ENCODE measurements at regions not wholly inside any gene's neighbourhood (a gene's known extent, or its start where the extent isn't known, plus 50 kb on each side); places are given as distances from the start of the nearest gene placed in this dataset.

GRCh38 chr2:51483720-51484119 lies 451.8 kb upstream of the NRXN1 start:
- Histone ChIP-seq H3K36me3 (ENCODE audit: low read depth) (no peaks in the 10 kb centered on the region), H3K4me2 (ENCODE audit: unreplicated experiment) (no peak overlapping the region), H3K79me2 (ENCODE audit: insufficient read depth) (no peaks in the 10 kb centered on the region), H3K4me1 (ENCODE audit: insufficient read depth) (no peaks in the 10 kb centered on the region), H2AFZ (no peak overlapping the region), H3K9me3 (ENCODE audit: low read depth) (peaks cover 3% of the 10 kb centered on the region), H3K9ac (no peak overlapping the region), H4K20me1 (ENCODE audit: insufficient read depth) (no peaks in the 10 kb centered on the region), H3K9me2 (ENCODE audit: insufficient read depth) (no peaks in the 10 kb centered on the region), H3K4me3 (no peak overlapping the region), H3K27me3 (replicated peaks; ENCODE audit: insufficient read depth) (no peaks in the 10 kb centered on the region), H3F3A (ENCODE audit: insufficient read depth) (no peaks in the 10 kb centered on the region), H3K27ac (no peak overlapping the region)
- in situ Hi-C loops (cut with MboI), result no loop called here
- no peak for DNase-seq
- 0% methylated on average over 1 of the region's 1 CpG for WGBS, 2 experiments (ENCODE audit: low coverage in 1 of 2, low lambda C conversion rate in 2 of 2, missing lambda C conversion rate in 2 of 2)
- TF ChIP-seq EZH2 (IDR thresholded peaks at IDR 0.05; ENCODE audit: insufficient read depth, poor library complexity, severe bottlenecking), result no peak

GRCh38 chr2:51472783-51473182 lies 440.9 kb upstream of the NRXN1 start:
- H3K4me2 ChIP-seq (ENCODE audit: unreplicated experiment), result no peak overlapping the region
- H3K9ac ChIP-seq, result no peak overlapping the region
- H3K4me1 ChIP-seq (ENCODE audit: insufficient read depth), result no peaks in the 10 kb centered on the region
- H3K9me2 ChIP-seq (ENCODE audit: insufficient read depth), result no peaks in the 10 kb centered on the region
- H3K27me3 ChIP-seq (replicated peaks; ENCODE audit: insufficient read depth), result no peaks in the 10 kb centered on the region
- no peak overlapping the region for H3K27ac ChIP-seq
- no peaks in the 10 kb centered on the region for H4K20me1 ChIP-seq (ENCODE audit: insufficient read depth)
- no peaks in the 10 kb centered on the region for H3K79me2 ChIP-seq (ENCODE audit: insufficient read depth)
- no peaks in the 10 kb centered on the region for H3F3A ChIP-seq (ENCODE audit: insufficient read depth)
- H3K4me3 ChIP-seq, result no peak overlapping the region
- H2AFZ ChIP-seq, result no peak overlapping the region
- no peaks in the 10 kb centered on the region for H3K36me3 ChIP-seq (ENCODE audit: low read depth)
- H3K9me3 ChIP-seq (ENCODE audit: low read depth), result no peaks in the 10 kb centered on the region
- in situ Hi-C loops (cut with MboI), result no loop called here
- DNase-seq, result no peak
- TF ChIP-seq EZH2phosphoT487 (IDR thresholded peaks at IDR 0.05; ENCODE audit: insufficient read depth, low read depth) (no peak), EZH2 (IDR thresholded peaks at IDR 0.05; ENCODE audit: insufficient read depth, poor library complexity, severe bottlenecking) (no peak)
- 54 to 55% methylated on average over 7 of the region's 7 CpGs for WGBS, 2 experiments (ENCODE audit: low coverage in 1 of 2, low lambda C conversion rate in 2 of 2, missing lambda C conversion rate in 2 of 2)

GRCh38 chr2:51472300-51472699 lies 440.4 kb upstream of the NRXN1 start:
- in situ Hi-C loops (cut with MboI), result no loop called here
- H3K79me2 ChIP-seq (ENCODE audit: insufficient read depth), result no peaks in the 10 kb centered on the region
- TF ChIP-seq EZH2phosphoT487 (IDR thresholded peaks at IDR 0.05; ENCODE audit: insufficient read depth, low read depth) (no peak), EZH2 (IDR thresholded peaks at IDR 0.05; ENCODE audit: insufficient read depth, poor library complexity, severe bottlenecking) (no peak)
- H2AFZ ChIP-seq, result no peak overlapping the region
- H3K4me2 ChIP-seq (ENCODE audit: unreplicated experiment), result no peak overlapping the region
- no peaks in the 10 kb centered on the region for H3K4me1 ChIP-seq (ENCODE audit: insufficient read depth)
- H3K36me3 ChIP-seq (ENCODE audit: low read depth), result no peaks in the 10 kb centered on the region
- 13 to 15% methylated on average over 2 of the region's 2 CpGs for WGBS, 2 experiments (ENCODE audit: low coverage in 1 of 2, low lambda C conversion rate in 2 of 2, missing lambda C conversion rate in 2 of 2)
- no peak overlapping the region for H3K9ac ChIP-seq
- H3K9me2 ChIP-seq (ENCODE audit: insufficient read depth), result no peaks in the 10 kb centered on the region
- H3K4me3 ChIP-seq, result no peak overlapping the region
- H4K20me1 ChIP-seq (ENCODE audit: insufficient read depth), result no peaks in the 10 kb centered on the region
- H3K27ac ChIP-seq, result no peak overlapping the region
- H3F3A ChIP-seq (ENCODE audit: insufficient read depth), result no peaks in the 10 kb centered on the region
- H3K27me3 ChIP-seq (replicated peaks; ENCODE audit: insufficient read depth), result no peaks in the 10 kb centered on the region
- no peak for DNase-seq
- H3K9me3 ChIP-seq (ENCODE audit: low read depth), result no peaks in the 10 kb centered on the region

GRCh38 chr2:51469102-51469501 lies 437.2 kb upstream of the NRXN1 start:
- in situ Hi-C loops (cut with MboI), result no loop called here
- Histone ChIP-seq H4K20me1 (ENCODE audit: insufficient read depth) (no peaks in the 10 kb centered on the region), H3K27me3 (replicated peaks; ENCODE audit: insufficient read depth) (no peaks in the 10 kb centered on the region), H3K4me1 (ENCODE audit: insufficient read depth) (no peaks in the 10 kb centered on the region), H3K27ac (no peak overlapping the region), H3K9me2 (ENCODE audit: insufficient read depth) (no peaks in the 10 kb centered on the region), H3K4me3 (no peak overlapping the region), H3K4me2 (ENCODE audit: unreplicated experiment) (no peak overlapping the region), H2AFZ (no peak overlapping the region), H3F3A (ENCODE audit: insufficient read depth) (no peaks in the 10 kb centered on the region), H3K9ac (no peak overlapping the region), H3K36me3 (ENCODE audit: low read depth) (no peaks in the 10 kb centered on the region), H3K9me3 (ENCODE audit: low read depth) (no peaks in the 10 kb centered on the region), H3K79me2 (ENCODE audit: insufficient read depth) (no peaks in the 10 kb centered on the region)
- TF ChIP-seq EZH2phosphoT487 (IDR thresholded peaks at IDR 0.05; ENCODE audit: insufficient read depth, low read depth) (no peak), EZH2 (IDR thresholded peaks at IDR 0.05; ENCODE audit: insufficient read depth, poor library complexity, severe bottlenecking) (no peak)
- WGBS, 2 experiments (ENCODE audit: low coverage in 1 of 2, low lambda C conversion rate in 2 of 2, missing lambda C conversion rate in 2 of 2), result 27% methylated on average over 4 of the region's 4 CpGs
- no peak for DNase-seq

- H3F3A ChIP-seq (ENCODE audit: insufficient read depth), result no peaks in the 10 kb centered on the region
- WGBS, 2 experiments (ENCODE audit: low coverage in 1 of 2, low lambda C conversion rate in 2 of 2, missing lambda C conversion rate in 2 of 2), result 4% methylated on average over 4 of the region's 4 CpGs
Measured at GRCh38 chr2:51465326-51465725, 433.4 kb upstream of the NRXN1 start.

More at GRCh38 chr2:51465326-51465725, 433.4 kb upstream of the NRXN1 start:
- no peak overlapping the region for H3K4me3 ChIP-seq
- no peaks in the 10 kb centered on the region for H3K36me3 ChIP-seq (ENCODE audit: low read depth)
- H3K27ac ChIP-seq, result no peak overlapping the region
- no peak overlapping the region for H3K9ac ChIP-seq
- in situ Hi-C loops (cut with MboI), result no loop called here
- H3K27me3 ChIP-seq (replicated peaks; ENCODE audit: insufficient read depth), result no peaks in the 10 kb centered on the region
- no peak for TF ChIP-seq EZH2phosphoT487 (IDR thresholded peaks at IDR 0.05; ENCODE audit: insufficient read depth, low read depth)
- TF ChIP-seq EZH2 (IDR thresholded peaks at IDR 0.05; ENCODE audit: insufficient read depth, poor library complexity, severe bottlenecking), result no peak
- H3K4me1 ChIP-seq (ENCODE audit: insufficient read depth), result no peaks in the 10 kb centered on the region
- no peak overlapping the region for H2AFZ ChIP-seq
- H3K4me2 ChIP-seq (ENCODE audit: unreplicated experiment), result no peak overlapping the region
- no peaks in the 10 kb centered on the region for H3K9me3 ChIP-seq (ENCODE audit: low read depth)
- H3K79me2 ChIP-seq (ENCODE audit: insufficient read depth), result no peaks in the 10 kb centered on the region
- H4K20me1 ChIP-seq (ENCODE audit: insufficient read depth), result no peaks in the 10 kb centered on the region
- DNase-seq, result no peak
- no peaks in the 10 kb centered on the region for H3K9me2 ChIP-seq (ENCODE audit: insufficient read depth)

All from GM23248 (cell line).